IPS-NIHi11 (cell line): ENCODE measurements at regions not wholly inside any gene's neighbourhood (a gene's known extent, or its start where the extent isn't known, plus 50 kb on each side); places are given as distances from the start of the nearest gene placed in this dataset.
"Not testable (repeated sequence)": the region's sequence is repeated elsewhere in the genome, so short reads cannot be mapped to it uniquely, and the experiment has no call there.

Experiments
- DNase-seq: peaks from one replicate; pipeline ENCODE4 v3.0.0; 2012; ENCODE audit warnings: mixed read lengths, low spot score

GRCh38 chrX:106220177-106220576 is 52.1 kb downstream of the PWWP3B start:
- DNase-seq, result peak; percentile 10

- DNase-seq, result no peak
These were observed 75.3 kb downstream of the PWWP3B start for GRCh38 chrX:106243376-106243775.

GRCh38 chrX:106246511-106246910 is 78.4 kb downstream of the PWWP3B start:
- DNase-seq, result no peak

- no peak for DNase-seq
These were observed 79.1 kb downstream of the PWWP3B start for GRCh38 chrX:106247162-106247561.

GRCh38 chrX:106249706-106250379 is 81.7 kb downstream of the PWWP3B start:
- no peak for DNase-seq

- DNase-seq, result no peak
These were observed 95.7 kb downstream of the PWWP3B start for GRCh38 chrX:106263817-106264216.

GRCh38 chrX:106273947-106274587 is 106.0 kb downstream of the PWWP3B start:
- DNase-seq, result not testable (repeated sequence)

- DNase-seq, result not testable (repeated sequence)
These were observed 107.1 kb downstream of the PWWP3B start for GRCh38 chrX:106275172-106275571.

- DNase-seq, result no peak
These were observed 110.8 kb downstream of the PWWP3B start for GRCh38 chrX:106278951-106279350.

GRCh38 chrX:106281383-106281782 is 113.3 kb downstream of the PWWP3B start:
- no peak for DNase-seq

- no peak for DNase-seq
These were observed 115.7 kb downstream of the PWWP3B start for GRCh38 chrX:106283841-106284240.

- no peak for DNase-seq
These were observed 116.4 kb downstream of the PWWP3B start for GRCh38 chrX:106284431-106285025.

- DNase-seq, result no peak
These were observed 118.0 kb downstream of the PWWP3B start for GRCh38 chrX:106286053-106286650.

- not testable (repeated sequence) for DNase-seq
These were observed 122.7 kb downstream of the PWWP3B start for GRCh38 chrX:106290778-106291177.

- not testable (repeated sequence) for DNase-seq
These were observed 123.8 kb downstream of the PWWP3B start for GRCh38 chrX:106291779-106292390.

GRCh38 chrX:106300239-106300638 is 132.1 kb downstream of the PWWP3B start:
- no peak for DNase-seq

GRCh38 chrX:106300656-106301055 is 132.6 kb downstream of the PWWP3B start:
- DNase-seq, result no peak

- DNase-seq, result no peak
These were observed 134.2 kb downstream of the PWWP3B start for GRCh38 chrX:106302304-106302703.

- no peak for DNase-seq
These were observed 138.4 kb downstream of the PWWP3B start for GRCh38 chrX:106306391-106306947.

GRCh38 chrX:106323357-106323756 is 155.3 kb downstream of the PWWP3B start:
- no peak for DNase-seq

GRCh38 chrX:106331606-106332005 is 163.5 kb downstream of the PWWP3B start:
- no peak for DNase-seq

- no peak for DNase-seq
These were observed 173.7 kb downstream of the PWWP3B start for GRCh38 chrX:106341823-106342222.
